H1 (cell line): ENCODE measurements at regions not wholly inside any gene's neighbourhood (a gene's known extent, or its start where the extent isn't known, plus 50 kb on each side); places are given as distances from the start of the nearest gene placed in this dataset.
A peak's percentile ranks its signal among the peaks of the same experiment; 100 is the strongest.

Experiments
- CTCF ChIA-PET: fragments of 300-600 bp; sonication (Branson Sonifier 250); formaldehyde crosslinking; loops from one replicate; lab custom pipeline; 2021; ENCODE audit not compliant: partially characterized antibody; lab: Charles Lee
- POLR2A ChIA-PET: fragments of 300-600 bp; sonication (Branson Sonifier 250); formaldehyde crosslinking; loops from one replicate; lab custom pipeline; 2021; ENCODE audit warnings: inconsistent platforms; ENCODE audit not compliant: partially characterized antibody; lab: Charles Lee
- DNase-seq, 2 experiments: peaks; one replicate each; pipeline versions ENCODE4 v3.0.0 to v3.0.0-alpha.2; 2010 to 2022; ENCODE audit warnings: low spot score in 2 of 2, low read depth in 1 of 2, mixed read lengths in 1 of 2
- FAIRE-seq: peaks from 2 replicates; lab custom pipeline; 2011; peaks lifted over from hg19 to GRCh38; lab: Jason Lieb, UNC
- H2AFZ ChIP-seq: 2 replicates; pipeline ENCODE4 v1.8.1; 2012; ENCODE audit warnings: low read length, inconsistent platforms
- H2AK5ac ChIP-seq: 2 replicates; pipeline ENCODE4 v1.6.1; 2013; ENCODE audit warnings: low read depth, low read length
- H2BK120ac ChIP-seq: replicated peaks from 2 replicates; pipeline ENCODE3; 2013; ENCODE audit warnings: low read depth, low read length, inconsistent platforms
- H2BK12ac ChIP-seq: 2 replicates; pipeline ENCODE4 v1.6.1; 2013; ENCODE audit warnings: low read depth, low read length
- H2BK15ac ChIP-seq: 2 replicates; pipeline ENCODE4 v1.6.1; 2013; ENCODE audit warnings: low read length
- H2BK20ac ChIP-seq: 2 replicates; pipeline ENCODE4 v1.6.1; 2013; ENCODE audit warnings: low read length
- H2BK5ac ChIP-seq: 2 replicates; pipeline ENCODE4 v1.6.1; 2013; ENCODE audit warnings: low read depth, low read length
- H3K14ac ChIP-seq: 2 replicates; pipeline ENCODE4 v1.6.1; 2013; ENCODE audit warnings: inconsistent platforms; ENCODE audit not compliant: insufficient read length
- H3K18ac ChIP-seq: 2 replicates; pipeline ENCODE4 v1.6.1; 2013; ENCODE audit warnings: low read length; ENCODE audit errors: extremely low read depth
- H3K23ac ChIP-seq: 2 replicates; pipeline ENCODE4 v1.6.1; 2013; ENCODE audit warnings: inconsistent platforms; ENCODE audit not compliant: insufficient read length
- H3K23me2 ChIP-seq: 2 replicates; pipeline ENCODE4 v1.6.1; 2013; ENCODE audit warnings: low read depth, low read length
- H3K27ac ChIP-seq: 2 replicates; pipeline ENCODE4 v1.6.1; 2011; ENCODE audit warnings: low read depth, low read length, inconsistent platforms
- H3K27me3 ChIP-seq, 4 experiments: replicated peaks in 1 of 4; 1 replicate in 1 of 4; 2 replicates in 3 of 4; pipeline versions ENCODE4 v1.6.1 to v1.8.1; 2011 to 2013; ENCODE audit warnings: low read length in 3 of 4, mild to moderate bottlenecking in 3 of 4, inconsistent platforms in 2 of 4, mixed read lengths in 2 of 4, moderate library complexity in 1 of 4; ENCODE audit not compliant: control insufficient read depth in 3 of 4, insufficient read depth in 3 of 4; ENCODE audit errors: extremely low read depth in 1 of 4
- H3K36me3 ChIP-seq, 4 experiments: 2 replicates each; pipeline versions ENCODE4 v1.6.1 to v1.8.1; 2011 to 2013; ENCODE audit warnings: mild to moderate bottlenecking in 4 of 4, low read length in 3 of 4, moderate library complexity in 2 of 4, control low read depth in 1 of 4, inconsistent platforms in 1 of 4; ENCODE audit not compliant: insufficient read depth in 4 of 4, control insufficient read depth in 2 of 4
- H3K4ac ChIP-seq: replicated peaks from 2 replicates; pipeline ENCODE3; 2013; ENCODE audit warnings: low read length, low read depth, mixed read lengths, inconsistent platforms; ENCODE audit not compliant: insufficient read length
- H3K4me1 ChIP-seq, 4 experiments: replicated peaks in 1 of 4; 1 replicate in 1 of 4; 2 replicates in 3 of 4; pipeline versions ENCODE4 v1.6.1 to v1.8.1; 2011 to 2013; ENCODE audit warnings: low read length in 3 of 4, inconsistent platforms in 2 of 4, mixed read lengths in 1 of 4; ENCODE audit not compliant: insufficient read depth in 4 of 4, control insufficient read depth in 3 of 4
- H3K4me2 ChIP-seq, 2 experiments: 2 replicates each; pipeline versions ENCODE4 v1.6.1 to v1.8.1; 2011 to 2013; ENCODE audit warnings: low read depth in 2 of 2, low read length in 2 of 2, control low read depth in 1 of 2, inconsistent platforms in 1 of 2, mild to moderate bottlenecking in 1 of 2; ENCODE audit not compliant: insufficient read depth in 1 of 2
- H3K4me3 ChIP-seq, 4 experiments: fragments of 200-600, 300-600 bp in 1 of 4; sonication (generic), shearing (Covaris generic), sonication (Bioruptor Twin) in 1 of 4; 2 replicates each; pipeline versions ENCODE4 v1.5.1 to v1.8.1; 2011 to 2016; ENCODE audit warnings: low read length in 4 of 4, low read depth in 3 of 4, control low read depth in 2 of 4, inconsistent platforms in 2 of 4, mild to moderate bottlenecking in 2 of 4, mixed read lengths in 1 of 4, moderate library complexity in 1 of 4; ENCODE audit not compliant: insufficient read depth in 2 of 4; ENCODE audit errors: extremely low read depth in 1 of 4
- H3K56ac ChIP-seq: replicated peaks from 2 replicates; pipeline ENCODE3; 2013; ENCODE audit warnings: low read depth, mild to moderate bottlenecking, mixed read lengths, low read length, inconsistent platforms; ENCODE audit not compliant: insufficient read length
- H3K79me1 ChIP-seq: 2 replicates; pipeline ENCODE4 v1.6.1; 2013; ENCODE audit warnings: low read depth, low read length, control low read depth
- H3K79me2 ChIP-seq, 2 experiments: 2 replicates each; pipeline versions ENCODE4 v1.6.1 to v1.8.1; 2012 to 2013; ENCODE audit warnings: low read length in 2 of 2, mild to moderate bottlenecking in 2 of 2, inconsistent platforms in 1 of 2; ENCODE audit not compliant: insufficient read depth in 2 of 2, control insufficient read depth in 1 of 2
- H3K9ac ChIP-seq, 4 experiments: replicated peaks in 1 of 4; 1 replicate in 1 of 4; 2 replicates in 3 of 4; pipeline versions ENCODE4 v1.6.1 to v1.8.1; 2011 to 2013; ENCODE audit warnings: low read depth in 3 of 4, low read length in 3 of 4, control low read depth in 2 of 4, mild to moderate bottlenecking in 2 of 4, moderate library complexity in 2 of 4, inconsistent platforms in 1 of 4; ENCODE audit errors: extremely low read depth in 1 of 4
- H3K9me3 ChIP-seq, 2 experiments: 2 replicates each; pipeline versions ENCODE4 v1.6.1 to v1.8.1; 2012 to 2013; ENCODE audit warnings: mild to moderate bottlenecking in 2 of 2, moderate library complexity in 2 of 2, control low read depth in 1 of 2, inconsistent platforms in 1 of 2, low read depth in 1 of 2, low read length in 1 of 2, mixed read lengths in 1 of 2; ENCODE audit not compliant: insufficient read depth in 2 of 2
- H4K20me1 ChIP-seq, 2 experiments: replicated peaks in 1 of 2; 2 replicates each; pipeline versions ENCODE3 to v1.8.1; 2011 to 2013; ENCODE audit warnings: inconsistent platforms in 2 of 2, low read length in 2 of 2, mild to moderate bottlenecking in 1 of 2; ENCODE audit not compliant: insufficient read depth in 2 of 2, control insufficient read depth in 1 of 2
- H4K5ac ChIP-seq: 2 replicates; pipeline ENCODE4 v1.6.1; 2013; ENCODE audit warnings: low read length, low read depth, mixed read lengths, inconsistent platforms; ENCODE audit not compliant: insufficient read length
- H4K8ac ChIP-seq: 2 replicates; pipeline ENCODE4 v1.8.0; 2013; ENCODE audit warnings: mild to moderate bottlenecking, moderate library complexity, low read length, inconsistent platforms; ENCODE audit not compliant: insufficient read depth; ENCODE audit errors: extremely low read depth
- H4K91ac ChIP-seq: replicated peaks from 2 replicates; pipeline ENCODE3; 2013; ENCODE audit warnings: low read length, mixed read lengths, inconsistent platforms; ENCODE audit not compliant: insufficient read length
- BACH1 ChIP-seq: IDR thresholded peaks from 2 replicates; pipeline ENCODE4 v1.6.1; 2012; ENCODE audit warnings: low read length, improper control_type of control experiment
- CBX5 ChIP-seq: fragments of 300-800, 300-1000 bp; sonication (generic); IDR thresholded peaks from 2 replicates; pipeline ENCODE4 v1.7.1; 2016; ENCODE audit warnings: antibody characterized with exemption, low read length, low read depth
- CBX8 ChIP-seq: fragments of 300-800, 300-1000 bp; sonication (generic); IDR thresholded peaks from 2 replicates; pipeline ENCODE4 v1.7.1; 2016; ENCODE audit warnings: low read depth, low read length, borderline replicate concordance
- EGR1 ChIP-seq: IDR thresholded peaks from 2 replicates; pipeline ENCODE4 v1.6.1; 2011; ENCODE audit warnings: low read depth, low read length, borderline replicate concordance
- EZH2 ChIP-seq: fragments of 200-600 bp; sonication (generic); IDR thresholded peaks from 2 replicates; pipeline ENCODE4 v1.7.1; 2012; ENCODE audit warnings: low read depth, mild to moderate bottlenecking, moderate library complexity, low read length, inconsistent platforms; ENCODE audit not compliant: severe bottlenecking
- GTF2F1 ChIP-seq: IDR thresholded peaks from 2 replicates; pipeline ENCODE4 v1.6.1; 2012; ENCODE audit warnings: low read depth, low read length, improper control_type of control experiment, borderline replicate concordance
- JUN ChIP-seq: IDR thresholded peaks from 2 replicates; pipeline ENCODE4 v1.6.1; 2011; ENCODE audit warnings: low read depth, mild to moderate bottlenecking, improper control_type of control experiment, low read length
- NANOG ChIP-seq: IDR thresholded peaks from 2 replicates; pipeline ENCODE4 v1.6.1; 2011; ENCODE audit warnings: low read length, low read depth, mild to moderate bottlenecking, inconsistent platforms; ENCODE audit not compliant: insufficient read depth, poor library complexity, severe bottlenecking
- RXRA ChIP-seq: IDR thresholded peaks from 2 replicates; pipeline ENCODE4 v1.6.1; 2011; ENCODE audit warnings: low read depth, mild to moderate bottlenecking, low read length, moderate library complexity; ENCODE audit not compliant: insufficient read depth
- SAP30 ChIP-seq: fragments of 300-600 bp; sonication (generic); IDR thresholded peaks from 2 replicates; pipeline ENCODE4 v1.7.1; 2012; ENCODE audit warnings: low read length, moderate library complexity, mild to moderate bottlenecking, inconsistent platforms; ENCODE audit not compliant: insufficient read depth, insufficient replicate concordance
- SIN3A ChIP-seq, 2 experiments: IDR thresholded peaks in 1 of 2; conservative IDR thresholded peaks in 1 of 2; 2 replicates each; pipeline ENCODE4 v1.6.1; 2011 to 2012; ENCODE audit warnings: low read length in 2 of 2, improper control_type of control experiment in 1 of 2, low read depth in 1 of 2, mild to moderate bottlenecking in 1 of 2
- TBP ChIP-seq: IDR thresholded peaks from 2 replicates; pipeline ENCODE4 v1.6.1; 2011; ENCODE audit warnings: low read depth, low read length, improper control_type of control experiment
- TCF12 ChIP-seq: IDR thresholded peaks from 2 replicates; pipeline ENCODE4 v1.6.1; 2011; ENCODE audit warnings: low read depth, mild to moderate bottlenecking, low read length
- WGBS, 2 experiments: shearing (Covaris generic) in 1 of 2; methylation state at CpG; one replicate each; pipeline versions ENCODE4 v1.1.6 to v1.1.7; 2013 to 2015; ENCODE audit warnings: low lambda C conversion rate in 2 of 2, mixed read lengths in 2 of 2, inconsistent platforms in 1 of 2, low coverage in 1 of 2, missing lambda C conversion rate in 1 of 2; ENCODE audit not compliant: insufficient replicate concordance in 2 of 2, insufficient coverage in 1 of 2, insufficient read length in 1 of 2; ENCODE audit errors: extremely low coverage in 1 of 2, missing lambda C conversion rate in 1 of 2; 5-methylcytosine and 5-hydroxymethylcytosine counted together

DNA sequence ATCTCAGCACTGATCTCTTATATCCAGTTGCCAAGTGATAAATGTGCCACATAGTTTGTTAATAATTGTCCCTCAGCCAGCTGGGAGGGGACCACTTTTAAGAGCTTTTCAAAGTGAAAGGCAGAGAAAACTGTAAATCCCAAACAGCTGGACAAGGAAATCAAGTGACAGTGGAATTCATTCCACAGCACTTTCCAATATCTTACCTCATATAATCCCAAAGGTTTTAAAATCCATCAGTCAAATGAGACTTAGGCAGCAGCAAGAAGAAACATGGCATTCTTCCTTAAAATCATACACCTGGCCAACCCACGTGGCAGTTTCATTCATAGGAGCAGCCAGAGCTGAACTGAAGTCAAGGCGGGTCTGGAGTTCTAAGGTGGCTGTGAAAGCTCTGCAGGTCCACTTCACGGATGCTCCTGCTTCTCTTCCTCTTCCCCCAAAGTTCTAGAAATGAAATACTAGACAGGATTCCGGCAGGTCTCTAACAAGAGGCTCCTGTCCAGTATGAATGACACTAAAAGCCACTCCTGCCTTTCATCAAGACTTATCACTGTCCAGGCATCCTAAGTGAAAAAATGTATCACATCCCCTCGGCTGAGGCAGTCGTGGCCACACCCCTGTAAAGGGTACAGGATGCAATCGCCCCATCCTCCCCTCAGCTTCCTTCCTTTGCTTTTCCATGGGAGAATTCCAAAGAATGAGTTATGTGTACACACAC is 190.4 kb upstream of the STK17B start:
- Histone ChIP-seq H2BK15ac (no peak overlapping the region), H2AFZ (no peak overlapping the region), H2BK5ac (no peak overlapping the region), H3K9ac (peak overlapping the region in 1 of 4 experiments; percentile 8; a peak in 1 of 7 replicates), H4K8ac (no peak overlapping the region), H2BK12ac (no peak overlapping the region), H3K56ac (no peak overlapping the region), H3K4me2 (no peak overlapping the region), H3K23ac (no peak overlapping the region), H3K9me3 (no peaks in the 10 kb centered on the region), H3K27ac (no peak overlapping the region), H3K79me2 (no peaks in the 10 kb centered on the region), H4K20me1 (no peaks in the 10 kb centered on the region), H3K4ac (no peak overlapping the region), H3K36me3 (no peaks in the 10 kb centered on the region), H3K79me1 (no peaks in the 10 kb centered on the region), H3K14ac (no peak overlapping the region), H3K23me2 (no peaks in the 10 kb centered on the region), H3K27me3 (peaks cover 0 to 4% (median 2%) of the 10 kb centered on the region in 4 experiments; a peak in 3 of 7 replicates), H3K4me3 (no peak overlapping the region), H4K5ac (no peak overlapping the region), H3K18ac (no peak overlapping the region), H4K91ac (no peak overlapping the region), H2BK20ac (no peak overlapping the region), H2BK120ac (no peak overlapping the region), H3K4me1 (no peaks in the 10 kb centered on the region), H2AK5ac (no peak overlapping the region)
- POLR2A ChIA-PET, result interaction anchor here (0.5 kb wide), 1 partner anchor 68 kb away, joined by 3 read pairs; no protein-coding TSS in a partner anchor
- DNase-seq (no peak), FAIRE-seq (no peak)
- CTCF ChIA-PET, result interaction anchor here (1.1 to 1.6 kb wide), 4 partner anchors 9 to 293 kb away, joined by 3 to 7 read pairs (median 4); partner anchors contain the start of gene DNAH7
- 90% methylated on average over 7 of the region's 7 CpGs; no CpG with 5 or more reads in 1 of the 2 experiments for WGBS, 2 experiments
- TF ChIP-seq RXRA, result no peak
- no peak for TF ChIP-seq NANOG
- TF ChIP-seq GTF2F1, result no peak
- no peak for TF ChIP-seq TCF12
- no peak for TF ChIP-seq JUN
- TF ChIP-seq CBX5, result no peak
- no peak for TF ChIP-seq SAP30
- TF ChIP-seq EGR1, result no peak
- no peak for TF ChIP-seq EZH2
- no peak for TF ChIP-seq CBX8
- TF ChIP-seq TBP, result no peak
- TF ChIP-seq BACH1, result no peak
- no peak for TF ChIP-seq SIN3A (conservative IDR thresholded peaks at IDR 0.05 in 1 of 2, IDR thresholded peaks at IDR 0.05 in 1 of 2; ENCODE audit: low read depth in 1 of 2, low read length in 2 of 2)
